GM23248 (cell line): ENCODE measurements at regions not wholly inside any gene's neighbourhood (a gene's known extent, or its start where the extent isn't known, plus 50 kb on each side); places are given as distances from the start of the nearest gene placed in this dataset.

ENCODE experiments used
- DNase-seq: peaks from one replicate; pipeline ENCODE4 v3.0.0-alpha.2; 2015
- H2AFZ ChIP-seq: fragments of 200-600 bp; sonication (generic); 2 replicates; pipeline ENCODE4 v1.6.1; 2016; ENCODE audit warnings: antibody characterized with exemption
- H3F3A ChIP-seq: fragments of 200-600 bp; sonication (generic); 2 replicates; pipeline ENCODE4 v1.6.1; 2016; ENCODE audit warnings: mild to moderate bottlenecking, antibody characterized with exemption, mixed run types; ENCODE audit not compliant: insufficient read depth
- H3K27ac ChIP-seq: fragments of 200-600 bp; sonication (generic); 2 replicates; pipeline ENCODE4 v1.5.1; 2016; ENCODE audit warnings: mild to moderate bottlenecking
- H3K27me3 ChIP-seq: fragments of 200-600 bp; sonication (generic); replicated peaks from 2 replicates; pipeline ENCODE4 v1.6.1; 2016; ENCODE audit warnings: mild to moderate bottlenecking; ENCODE audit not compliant: insufficient read depth
- H3K36me3 ChIP-seq: fragments of 200-600 bp; sonication (generic); 2 replicates; pipeline ENCODE4 v1.6.1; 2016; ENCODE audit warnings: low read depth, mild to moderate bottlenecking
- H3K4me1 ChIP-seq: fragments of 200-600 bp; sonication (generic); 2 replicates; pipeline ENCODE4 v1.6.1; 2016; ENCODE audit warnings: mild to moderate bottlenecking; ENCODE audit not compliant: insufficient read depth
- H3K4me2 ChIP-seq: fragments of 200-600 bp; sonication (generic); one replicate; pipeline ENCODE4 v1.6.1; 2016; ENCODE audit warnings: mild to moderate bottlenecking; ENCODE audit not compliant: unreplicated experiment
- H3K4me3 ChIP-seq: fragments of 200-600 bp; sonication (generic); 2 replicates; pipeline ENCODE4 v1.5.1; 2016; ENCODE audit warnings: mild to moderate bottlenecking
- H3K79me2 ChIP-seq: fragments of 200-600 bp; sonication (generic); 2 replicates; pipeline ENCODE4 v1.6.1; 2016; ENCODE audit warnings: mild to moderate bottlenecking; ENCODE audit not compliant: insufficient read depth
- H3K9ac ChIP-seq: fragments of 200-600 bp; sonication (generic); 2 replicates; pipeline ENCODE4 v1.6.1; 2016; ENCODE audit warnings: mild to moderate bottlenecking
- H3K9me2 ChIP-seq: fragments of 200-600 bp; sonication (generic); 2 replicates; pipeline ENCODE4 v1.6.1; 2016; ENCODE audit warnings: mixed run types, mild to moderate bottlenecking, moderate library complexity; ENCODE audit not compliant: insufficient read depth
- H3K9me3 ChIP-seq: fragments of 200-600 bp; sonication (generic); one replicate; pipeline ENCODE4 v1.6.1; 2017; ENCODE audit warnings: low read depth
- H4K20me1 ChIP-seq: fragments of 200-600 bp; sonication (generic); 2 replicates; pipeline ENCODE4 v1.6.0; 2016; ENCODE audit not compliant: insufficient read depth
- EZH2 ChIP-seq: fragments of 200-600 bp; sonication (generic); IDR thresholded peaks from 2 replicates; pipeline ENCODE4 v1.6.1; 2018; ENCODE audit warnings: antibody characterized with exemption, mild to moderate bottlenecking; ENCODE audit not compliant: insufficient read depth, poor library complexity, severe bottlenecking
- EZH2phosphoT487 ChIP-seq: fragments of 200-600 bp; sonication (generic); IDR thresholded peaks from 2 replicates; pipeline ENCODE4 v1.6.1; 2018; ENCODE audit warnings: antibody characterized with exemption, moderate library complexity, mild to moderate bottlenecking, low read depth; ENCODE audit not compliant: insufficient read depth
- WGBS, 2 experiments: methylation state at CpG; one replicate each; pipeline ENCODE4 v1.1.6; 2015 to 2017; ENCODE audit warnings: low lambda C conversion rate in 2 of 2, low coverage in 1 of 2; ENCODE audit errors: missing lambda C conversion rate in 2 of 2; 5-methylcytosine and 5-hydroxymethylcytosine counted together
- in situ Hi-C: fragments of 300-500 bp; cut with MboI; formaldehyde crosslinking; loops from 2 replicates; pipeline ENCODE4 v1.15.0; 2020

DNA sequence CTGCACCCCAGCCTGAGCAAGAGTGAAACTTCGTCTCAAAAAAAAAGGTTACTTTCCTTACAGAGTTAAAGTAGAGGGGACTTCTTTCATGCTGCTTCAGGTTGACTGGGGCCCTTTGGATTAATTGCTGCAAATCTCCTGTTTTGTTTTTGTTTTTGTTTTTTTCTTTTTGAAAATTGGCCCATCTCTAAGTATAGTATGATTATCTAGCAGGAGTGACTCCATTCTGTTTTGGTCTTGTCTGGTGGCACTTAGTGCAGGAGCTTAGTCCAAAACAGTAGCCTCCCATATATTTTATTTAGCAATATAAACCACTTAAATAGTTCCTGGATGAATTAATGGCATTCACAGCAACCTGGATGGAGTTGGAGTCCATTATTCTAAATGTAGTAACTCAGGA, 113.0 kb downstream of the RPL22L1 start:
- H3K9ac ChIP-seq = no peak overlapping the region
- H3F3A ChIP-seq = peaks cover 35% of the 10 kb centered on the region
- no peaks in the 10 kb centered on the region for H3K36me3 ChIP-seq
- no peak for DNase-seq
- no peak overlapping the region for H3K4me2 ChIP-seq
- no peaks in the 10 kb centered on the region for H3K9me2 ChIP-seq
- no peak for TF ChIP-seq EZH2
- no peak for TF ChIP-seq EZH2phosphoT487
- no peaks in the 10 kb centered on the region for H3K79me2 ChIP-seq
- in situ Hi-C loops = no loop called here
- H3K9me3 ChIP-seq = no peaks in the 10 kb centered on the region
- no peak overlapping the region for H2AFZ ChIP-seq
- peaks cover 37% of the 10 kb centered on the region for H3K4me1 ChIP-seq
- no peaks in the 10 kb centered on the region for H4K20me1 ChIP-seq
- no peak overlapping the region for H3K27ac ChIP-seq
- WGBS, 2 experiments = 92 to 100% methylated on average over 1 of the region's 1 CpG
- no peak overlapping the region for H3K4me3 ChIP-seq
- H3K27me3 ChIP-seq = no peaks in the 10 kb centered on the region

DNA sequence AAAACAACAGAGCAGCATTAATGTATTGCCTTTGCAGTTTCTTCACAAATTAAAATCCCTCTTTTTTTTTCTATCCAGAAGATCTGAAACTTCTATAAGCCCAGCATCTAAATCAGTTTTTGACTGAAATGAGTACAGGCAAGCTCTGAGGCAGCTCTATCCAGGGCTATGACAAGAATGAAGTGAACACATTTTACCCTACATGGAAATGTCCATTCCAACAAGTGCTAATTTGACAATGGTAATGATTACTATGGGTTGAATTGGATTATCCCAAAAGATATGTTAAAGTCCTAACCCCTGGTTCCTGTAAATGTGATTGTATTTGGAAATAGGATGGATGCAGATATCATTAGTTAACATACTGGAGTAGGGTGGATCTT, 115.7 kb downstream of the RPL22L1 start:
- no peaks in the 10 kb centered on the region for H3K79me2 ChIP-seq
- H3K4me1 ChIP-seq = peaks cover 53% of the 10 kb centered on the region
- in situ Hi-C loops = no loop called here
- no peak for DNase-seq
- H3K9me3 ChIP-seq = no peaks in the 10 kb centered on the region
- no peak overlapping the region for H3K4me3 ChIP-seq
- H2AFZ ChIP-seq = no peak overlapping the region
- no peaks in the 10 kb centered on the region for H3K27me3 ChIP-seq
- H3F3A ChIP-seq = peaks cover 53% of the 10 kb centered on the region
- no peaks in the 10 kb centered on the region for H3K36me3 ChIP-seq
- H3K27ac ChIP-seq = no peak overlapping the region
- no peak overlapping the region for H3K9ac ChIP-seq
- H3K4me2 ChIP-seq = peak overlapping the region; percentile 24
- TF ChIP-seq EZH2phosphoT487 (no peak), EZH2 (no peak)
- no peaks in the 10 kb centered on the region for H3K9me2 ChIP-seq
- no peaks in the 10 kb centered on the region for H4K20me1 ChIP-seq

DNA sequence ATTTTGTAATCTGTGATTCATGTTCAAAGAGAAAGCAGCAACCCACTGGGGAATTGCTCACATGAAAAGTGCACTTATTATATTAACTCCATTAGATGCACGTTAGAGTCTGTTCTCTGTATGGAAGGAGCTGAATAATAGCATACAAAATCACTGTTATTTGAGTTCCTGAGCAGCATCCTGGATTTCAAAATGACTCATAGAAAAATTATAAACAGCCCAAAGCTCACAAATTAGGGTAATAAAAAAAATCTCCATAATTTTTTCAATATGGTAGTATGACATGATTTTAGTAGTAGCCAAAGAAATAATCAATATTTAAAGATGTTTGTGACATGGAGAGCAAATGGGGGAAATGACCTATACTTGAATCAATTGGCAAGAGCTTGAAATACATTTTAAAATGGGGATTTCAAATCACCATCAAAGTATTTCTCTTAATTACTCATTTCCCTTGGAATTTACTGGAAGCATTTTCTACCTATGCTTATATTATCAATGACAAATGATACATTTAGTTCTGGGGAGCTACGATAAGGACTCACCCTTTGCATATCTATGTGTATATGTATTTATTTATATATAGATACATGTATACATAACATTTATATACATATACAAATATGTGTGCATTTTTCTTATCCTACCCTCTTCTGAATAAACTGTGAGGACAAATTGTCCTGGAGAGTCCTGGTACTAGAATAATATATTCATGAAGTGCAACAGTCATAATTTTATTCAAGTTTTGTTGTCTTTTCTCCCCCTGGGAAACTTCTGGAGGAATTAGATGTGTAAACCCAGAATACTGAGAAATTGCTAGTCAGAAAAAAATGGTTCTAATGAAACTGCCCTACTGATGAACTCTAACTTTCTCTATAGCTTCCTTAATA, 116.3 kb downstream of the RPL22L1 start:
- Histone ChIP-seq H3K27me3 (no peaks in the 10 kb centered on the region), H3K4me2 (peak overlapping the region; percentile 63), H4K20me1 (no peaks in the 10 kb centered on the region), H3F3A (peaks cover 59% of the 10 kb centered on the region), H3K4me1 (peaks cover 56% of the 10 kb centered on the region), H3K36me3 (no peaks in the 10 kb centered on the region), H2AFZ (no peak overlapping the region), H3K9me3 (no peaks in the 10 kb centered on the region), H3K27ac (peak overlapping the region; percentile 79), H3K9me2 (no peaks in the 10 kb centered on the region), H3K9ac (no peak overlapping the region), H3K4me3 (0 out of 2 replicates have a peak overlapping the region, but pooled peaks have one; percentile 4), H3K79me2 (no peaks in the 10 kb centered on the region)
- in situ Hi-C loops = no loop called here
- peak; percentile 69 for DNase-seq
- TF ChIP-seq EZH2 = no peak
- TF ChIP-seq EZH2phosphoT487 = no peak
- 3% methylated on average over 2 of the region's 2 CpGs for WGBS, 2 experiments

DNA sequence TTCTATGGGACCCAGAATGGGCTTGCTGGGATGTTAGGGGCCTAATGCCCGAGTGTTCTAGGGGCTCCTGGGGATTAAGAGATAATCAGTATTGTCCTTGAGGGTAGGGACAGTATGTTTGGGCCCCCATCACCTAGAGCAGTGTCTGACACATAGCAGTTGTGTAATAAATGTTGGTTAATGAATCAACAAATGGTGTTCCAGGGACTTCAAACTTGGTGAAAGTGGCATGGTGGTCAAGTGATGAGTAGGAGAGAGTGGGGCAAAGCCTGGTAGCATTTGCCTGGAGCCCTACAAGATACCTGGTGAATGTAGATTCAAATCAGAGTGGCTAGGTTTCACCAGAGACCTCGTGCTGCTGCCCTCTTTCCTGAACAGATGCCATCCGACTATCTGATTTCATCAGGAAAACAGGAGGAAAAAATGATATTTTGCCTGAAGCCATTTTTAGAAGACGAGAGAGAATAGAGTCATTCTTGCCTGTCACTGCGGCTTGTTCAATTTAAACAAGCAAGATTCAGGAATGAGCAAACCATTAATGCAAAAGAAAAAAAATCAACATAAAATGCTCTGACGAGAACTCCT, 117.3 kb downstream of the RPL22L1 start:
- in situ Hi-C loops = no loop called here
- Histone ChIP-seq H3K9me2 (no peaks in the 10 kb centered on the region), H3K36me3 (no peaks in the 10 kb centered on the region), H2AFZ (no peak overlapping the region), H4K20me1 (no peaks in the 10 kb centered on the region), H3K9ac (0 out of 2 replicates have a peak overlapping the region, but pooled peaks have one; percentile 37), H3K27me3 (no peaks in the 10 kb centered on the region), H3K9me3 (no peaks in the 10 kb centered on the region), H3K4me3 (no peak overlapping the region), H3K4me2 (peak overlapping the region; percentile 63), H3K4me1 (peaks cover 56% of the 10 kb centered on the region), H3F3A (peaks cover 66% of the 10 kb centered on the region), H3K27ac (peak overlapping the region; percentile 79), H3K79me2 (no peaks in the 10 kb centered on the region)
- peak; percentile 38 for DNase-seq
- no peak for TF ChIP-seq EZH2
- TF ChIP-seq EZH2phosphoT487 = no peak
- WGBS, 2 experiments = 72 to 73% methylated on average over 6 of the region's 6 CpGs
